HEK293 (cell line): ENCODE measurements at regions not wholly inside any gene's neighbourhood (a gene's known extent, or its start where the extent isn't known, plus 50 kb on each side); places are given as distances from the start of the nearest gene placed in this dataset.

Experiments
- CTCF ChIP-seq: fragments of 450-650 bp; formaldehyde crosslinking; IDR thresholded peaks from 2 replicates; pipeline ENCODE4 v1.5.1; 2016; ENCODE audit warnings: missing biosample characterization, missing genetic modification characterization
- HOXD13 ChIP-seq: sonication (generic); formaldehyde crosslinking; IDR thresholded peaks from 2 replicates; pipeline ENCODE4 v1.8.0; 2022; ENCODE audit warnings: missing genetic modification reagents, borderline replicate concordance

- no peak for TF ChIP-seq HOXD13 (CRISPR knock-in tag)
- no peak for TF ChIP-seq CTCF
Observed at GRCh38 chr3:84905556-84905920, 53.3 kb upstream of the CADM2 start.
